ENCODE measurements at regions not wholly inside any gene's neighbourhood (a gene's known extent, or its start where the extent isn't known, plus 50 kb on each side); places are given as distances from the start of the nearest gene placed in this dataset.

DNA sequence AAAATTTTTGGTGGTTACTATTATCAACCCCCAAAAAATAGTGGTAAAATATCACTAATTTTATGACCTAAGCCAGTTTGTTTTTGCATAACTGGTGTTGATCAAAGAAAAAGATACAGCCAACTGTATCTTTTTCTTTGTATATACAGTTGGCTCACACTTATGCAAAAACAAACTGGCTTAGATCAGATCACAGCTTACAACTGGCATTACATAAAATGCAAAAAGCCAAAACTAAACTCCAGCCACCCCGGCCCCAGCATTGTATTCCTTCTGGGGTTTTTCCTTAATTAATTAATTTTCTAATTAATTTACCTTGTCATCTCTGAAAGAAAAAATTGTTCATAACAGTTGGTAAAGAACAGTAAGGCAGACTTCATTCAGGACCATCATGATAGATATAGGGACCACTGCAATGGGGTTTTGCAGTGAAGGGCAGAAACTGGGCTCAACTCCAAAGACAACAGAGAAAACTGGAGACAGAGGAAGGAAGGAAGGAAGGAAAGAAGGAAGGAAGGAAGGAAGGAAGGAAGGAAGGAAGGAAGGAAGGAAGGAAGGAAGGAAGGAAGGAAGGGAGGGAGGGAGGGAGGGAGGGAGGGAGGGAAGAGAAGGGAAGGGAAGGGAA, 202.1 kb downstream of the HNRNPD start:
- H3K27ac ChIP-seq: no peak overlapping the region
- no peak for TF ChIP-seq CTCF (conservative IDR thresholded peaks at IDR 0.05)

- H3K27ac ChIP-seq: no peak overlapping the region
- no peak for TF ChIP-seq CTCF (conservative IDR thresholded peaks at IDR 0.05)
These were observed 224.0 kb downstream of the HNRNPD start for GRCh38 chr4:82149750-82150149.

GRCh38 chr4:82145850-82146249, 227.9 kb downstream of the HNRNPD start:
- H3K27ac ChIP-seq: no peak overlapping the region
- no peak for TF ChIP-seq CTCF (conservative IDR thresholded peaks at IDR 0.05)

DNA sequence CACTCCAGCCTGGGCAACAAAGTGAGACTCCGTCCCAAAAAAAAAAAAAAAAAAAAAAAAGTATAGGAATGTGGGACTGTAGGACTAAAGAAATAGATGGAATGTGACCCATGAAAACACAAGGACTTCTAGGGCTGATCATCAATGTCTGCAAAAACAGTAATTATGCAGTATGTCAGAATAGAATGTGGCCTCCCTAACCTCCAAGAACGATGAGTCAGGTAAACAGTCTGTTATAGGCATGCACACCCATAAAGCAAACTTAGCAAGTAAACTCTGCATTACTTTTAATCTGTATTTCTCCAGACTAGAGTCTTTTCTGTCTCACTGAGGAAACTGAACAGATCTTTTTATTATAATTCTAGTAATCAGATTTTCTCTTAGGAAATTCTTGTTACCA, 233.4 kb downstream of the HNRNPD start:
- H3K27ac ChIP-seq: no peak overlapping the region
- no peak for TF ChIP-seq CTCF (conservative IDR thresholded peaks at IDR 0.05)

DNA sequence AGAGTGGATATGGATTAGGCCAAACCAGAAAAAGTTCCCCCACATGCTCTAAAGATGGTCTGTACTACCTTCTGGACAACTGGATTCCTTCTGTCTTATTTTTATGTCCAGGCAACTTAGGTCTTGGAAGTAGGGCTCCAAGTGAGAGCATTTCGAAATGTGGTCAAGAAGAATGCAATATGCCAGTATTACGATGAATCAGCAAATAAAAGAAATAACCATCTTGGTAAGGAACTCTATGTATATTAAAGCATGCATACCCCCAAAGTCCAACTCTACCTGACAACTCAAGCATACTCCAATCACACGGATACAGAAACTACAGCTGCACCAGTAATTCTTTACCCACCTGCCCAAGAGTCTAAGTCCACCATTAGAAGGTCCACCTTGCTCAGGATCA, 234.5 kb downstream of the HNRNPD start:
- no peak overlapping the region for H3K27ac ChIP-seq

DNA sequence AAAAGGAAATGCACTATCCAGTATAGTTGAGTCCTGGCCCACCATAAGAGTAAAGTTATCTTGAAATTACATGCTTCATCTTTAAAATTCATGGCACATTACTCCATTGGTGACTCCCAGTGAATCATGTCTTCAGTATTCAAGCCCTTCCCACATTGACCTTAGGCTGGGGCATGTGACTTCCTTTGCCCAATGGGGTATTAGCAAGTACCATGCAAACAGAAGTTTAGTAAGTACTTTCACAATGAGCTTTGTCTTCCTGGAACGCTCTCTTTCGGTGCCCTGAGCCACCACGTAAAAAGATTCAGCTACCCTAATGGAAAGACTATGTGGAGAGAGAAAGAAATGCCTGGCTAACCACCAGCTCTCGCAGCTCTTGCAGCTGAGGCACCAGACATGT, 235.4 kb downstream of the HNRNPD start:
- H3K27ac ChIP-seq: no peak overlapping the region
- no peak for TF ChIP-seq CTCF (conservative IDR thresholded peaks at IDR 0.05)

More for the DNA sequence above, 234.5 kb downstream of the HNRNPD start:
- no peak for TF ChIP-seq CTCF (conservative IDR thresholded peaks at IDR 0.05)

DNA sequence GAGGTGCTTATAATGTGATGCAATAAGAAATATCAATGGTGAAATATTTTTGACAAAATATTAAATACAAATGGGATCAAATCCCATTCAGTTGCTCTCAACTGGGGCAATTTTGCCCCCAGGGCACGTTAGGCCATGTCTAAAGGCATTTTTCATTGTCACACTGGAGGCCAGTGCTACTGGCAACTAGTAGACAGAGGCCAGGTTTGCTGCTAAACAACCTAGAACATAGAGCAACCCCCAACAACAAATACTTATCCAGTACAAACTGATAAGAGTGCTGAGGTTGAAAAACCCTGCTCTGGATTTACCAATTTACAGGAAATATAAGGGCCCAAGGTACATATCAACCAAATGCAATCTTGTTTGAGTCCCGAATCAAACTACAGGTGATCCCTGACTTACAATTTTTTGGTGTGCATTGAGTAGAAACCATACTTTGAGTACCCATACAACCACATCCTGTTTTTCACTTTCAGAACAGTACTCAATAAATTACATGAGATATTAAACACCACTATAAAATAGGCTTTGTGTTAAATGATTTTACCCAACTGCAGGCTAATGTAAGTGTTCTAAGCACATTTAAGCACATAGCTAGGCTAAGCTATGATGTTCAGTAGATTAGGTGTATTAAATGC, 237.5 kb downstream of the HNRNPD start:
- no peak for TF ChIP-seq CTCF (conservative IDR thresholded peaks at IDR 0.05)
- no peak overlapping the region for H3K27ac ChIP-seq

Measured in VCaP (cell line).